Activated T-helper 9 cell treated with anti-CD3 and anti-CD28 coated beads, Interleukin-2, amount 50 U/mL, for 16 hours (primary cell): ENCODE measurements at regions not wholly inside any gene's neighbourhood (a gene's known extent, or its start where the extent isn't known, plus 50 kb on each side); places are given as distances from the start of the nearest gene placed in this dataset.
A peak's percentile ranks its signal among the peaks of the same experiment; 100 is the strongest.

Experiments used
- DNase-seq: peaks from one replicate; pipeline ENCODE4 v3.0.0-alpha.2; 2020; ENCODE audit warnings: low read depth

DNA sequence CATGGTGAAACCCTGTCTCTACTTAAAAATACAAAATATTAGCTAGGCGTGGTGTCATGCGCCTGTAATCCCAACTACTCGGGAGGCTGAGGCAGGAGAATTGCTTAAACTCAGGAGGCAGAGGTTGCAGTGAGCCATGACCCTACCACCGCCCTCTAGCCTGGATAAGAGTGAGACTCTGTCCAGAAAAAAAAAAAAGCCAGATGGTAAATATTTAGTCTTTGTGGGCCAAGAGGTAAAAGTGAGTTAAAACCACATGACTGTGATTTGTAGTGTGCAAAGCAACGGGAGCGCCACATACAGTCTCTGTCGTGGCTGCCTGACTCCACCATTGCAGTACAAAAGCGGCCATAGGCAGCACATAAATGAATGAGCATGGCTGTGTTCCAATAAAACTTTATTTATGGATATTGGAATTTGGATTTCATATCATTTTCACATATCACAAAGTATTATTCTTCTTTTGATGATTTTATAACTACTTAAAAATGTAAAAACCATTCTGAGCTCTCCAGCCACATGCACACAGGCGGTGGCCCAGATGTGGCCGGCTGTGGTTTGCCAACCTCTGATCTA lies 51.8 kb upstream of the CASZ1 start:
- no peak for DNase-seq

DNA sequence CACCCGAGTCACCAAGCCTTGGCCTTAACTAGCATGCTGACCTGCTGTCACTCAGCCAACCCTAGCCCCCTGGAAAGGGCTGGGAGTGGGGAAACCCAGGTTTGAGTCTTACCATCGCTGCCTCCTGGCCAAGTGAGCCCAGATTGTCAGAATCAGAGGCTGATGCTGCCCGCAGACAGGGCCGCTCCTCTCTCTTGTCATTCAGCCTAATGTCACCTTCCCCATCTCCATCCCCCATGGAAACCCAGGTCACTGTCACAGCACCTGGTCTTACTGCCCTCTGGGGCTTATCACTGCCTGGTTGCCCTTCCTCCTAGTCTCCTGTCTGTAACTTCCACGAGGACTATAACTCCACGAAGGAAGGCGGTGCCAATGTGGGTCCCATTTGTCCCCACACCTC lies 53.6 kb upstream of the CASZ1 start:
- DNase-seq, result no peak

DNA sequence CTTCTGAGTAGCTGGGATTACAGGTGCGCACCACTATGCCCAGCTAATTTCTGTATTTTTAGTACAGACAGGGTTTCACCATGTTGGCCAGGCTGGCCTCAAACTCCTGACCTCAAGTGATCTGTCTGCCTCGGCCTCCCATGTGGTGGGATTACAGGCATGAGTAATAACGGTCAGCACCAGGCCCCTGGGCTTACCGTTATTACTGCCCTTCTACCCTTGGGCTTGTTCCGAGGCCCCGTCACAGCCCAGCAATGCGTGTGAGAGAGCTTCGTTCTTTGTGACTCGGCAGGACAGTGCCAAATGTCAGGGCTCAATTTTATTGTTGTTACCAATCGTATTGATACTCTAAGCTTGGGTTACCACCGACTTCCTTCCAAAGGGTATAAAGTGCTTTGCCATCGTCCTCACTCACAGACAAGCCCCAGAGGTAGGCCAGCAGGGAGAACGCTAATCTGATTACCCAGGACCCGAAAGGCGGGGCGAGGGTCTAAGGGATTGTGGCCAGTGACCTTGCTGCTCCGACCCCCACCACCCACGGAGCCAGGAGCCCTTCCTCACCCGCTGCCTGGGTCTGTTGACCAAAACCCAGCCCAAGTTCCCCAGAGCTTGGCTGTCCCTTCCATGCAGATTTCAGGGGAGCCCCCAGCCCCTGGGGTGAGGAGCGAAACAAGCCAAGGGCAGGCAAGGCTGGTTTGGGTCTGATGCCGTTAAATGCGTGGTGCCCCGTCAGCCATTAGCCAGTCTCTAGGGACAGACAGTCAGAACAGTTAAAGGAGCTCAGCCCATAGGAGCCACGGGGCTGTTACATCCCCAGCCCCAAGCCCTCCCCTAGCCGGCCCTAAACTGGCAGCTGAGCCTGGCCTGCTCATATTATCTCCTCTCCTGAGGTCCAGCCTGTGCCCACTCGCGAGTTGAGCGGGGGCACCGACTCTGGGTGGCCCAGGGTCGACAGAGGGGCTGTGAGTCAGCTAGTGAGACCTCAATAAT lies 54.9 kb upstream of the CASZ1 start:
- no peak for DNase-seq

DNA sequence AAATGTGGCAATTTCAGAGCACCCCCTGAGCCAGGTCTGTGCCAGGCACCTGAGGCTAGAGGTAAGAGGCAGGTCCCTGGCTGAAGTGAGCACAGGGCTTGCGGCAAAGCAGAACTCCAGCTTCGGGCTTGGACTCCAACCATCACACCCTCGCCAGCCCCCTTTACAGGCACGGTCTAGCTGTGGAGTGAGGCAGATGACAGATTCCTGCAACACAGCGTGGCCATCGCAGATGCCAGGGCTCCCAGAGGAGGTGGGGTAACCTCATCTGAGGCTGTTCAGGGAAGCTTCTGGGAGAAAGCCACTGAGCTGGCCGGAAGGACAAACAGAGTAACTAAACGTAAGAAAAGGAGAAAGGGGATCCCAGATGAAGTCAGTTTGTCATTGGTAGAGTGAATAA lies 55.6 kb upstream of the CASZ1 start:
- no peak for DNase-seq

DNA sequence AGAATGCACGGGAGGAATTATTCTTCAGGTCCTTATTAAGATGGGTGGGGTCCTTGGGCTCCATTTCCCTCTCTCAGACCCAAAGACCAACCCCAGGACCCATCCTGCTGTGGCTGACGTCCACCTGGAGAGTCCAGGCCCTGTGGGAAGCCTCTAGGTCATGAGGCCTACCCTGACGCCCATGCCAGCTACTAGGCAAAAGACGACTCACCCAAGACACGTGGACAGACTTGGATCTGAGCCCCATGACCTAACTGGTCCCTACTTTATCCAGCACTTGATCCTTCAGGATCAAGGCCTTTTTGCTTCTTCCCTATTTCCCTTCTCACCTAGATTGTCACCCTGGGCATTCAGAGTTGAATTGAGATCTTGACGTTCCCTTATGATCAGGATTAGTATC lies 56.0 kb upstream of the CASZ1 start:
- no peak for DNase-seq

DNA sequence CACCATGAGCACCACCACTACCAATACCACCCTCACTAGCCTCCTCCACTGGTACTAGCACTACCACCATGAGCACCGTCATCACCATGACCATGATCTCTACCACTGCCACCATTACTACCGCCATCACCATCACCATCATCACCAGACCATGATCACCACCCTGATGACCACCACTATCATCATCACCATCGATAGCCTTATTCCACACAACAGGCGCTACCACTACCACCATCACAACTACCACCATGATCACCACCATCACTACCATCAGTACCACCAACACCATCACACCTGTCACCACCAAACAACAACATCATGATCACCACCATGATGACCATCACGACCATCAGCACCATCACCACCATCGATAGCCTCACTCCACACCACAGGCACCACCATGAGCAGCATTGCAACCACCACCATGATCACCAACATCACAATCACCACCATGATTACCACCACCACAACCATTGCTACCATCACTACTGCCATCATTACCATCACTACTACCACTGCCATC lies 56.6 kb upstream of the CASZ1 start:
- no peak for DNase-seq

DNA sequence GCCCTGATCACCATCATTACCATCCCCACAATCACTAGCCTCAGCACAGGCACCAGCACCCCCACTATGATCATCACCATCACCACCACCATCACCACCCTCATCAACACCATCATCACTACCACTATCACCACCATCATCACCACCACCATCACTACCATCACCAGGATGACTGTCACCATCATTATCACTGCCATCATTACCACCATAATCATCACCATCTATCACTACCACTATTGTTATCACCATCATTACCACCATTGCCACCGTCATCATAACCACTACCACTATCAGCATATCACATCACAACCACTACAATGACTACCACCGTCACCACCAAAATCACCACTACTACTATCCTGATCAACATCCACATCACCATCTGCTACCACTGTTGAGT lies 57.3 kb upstream of the CASZ1 start:
- DNase-seq, result no peak

DNA sequence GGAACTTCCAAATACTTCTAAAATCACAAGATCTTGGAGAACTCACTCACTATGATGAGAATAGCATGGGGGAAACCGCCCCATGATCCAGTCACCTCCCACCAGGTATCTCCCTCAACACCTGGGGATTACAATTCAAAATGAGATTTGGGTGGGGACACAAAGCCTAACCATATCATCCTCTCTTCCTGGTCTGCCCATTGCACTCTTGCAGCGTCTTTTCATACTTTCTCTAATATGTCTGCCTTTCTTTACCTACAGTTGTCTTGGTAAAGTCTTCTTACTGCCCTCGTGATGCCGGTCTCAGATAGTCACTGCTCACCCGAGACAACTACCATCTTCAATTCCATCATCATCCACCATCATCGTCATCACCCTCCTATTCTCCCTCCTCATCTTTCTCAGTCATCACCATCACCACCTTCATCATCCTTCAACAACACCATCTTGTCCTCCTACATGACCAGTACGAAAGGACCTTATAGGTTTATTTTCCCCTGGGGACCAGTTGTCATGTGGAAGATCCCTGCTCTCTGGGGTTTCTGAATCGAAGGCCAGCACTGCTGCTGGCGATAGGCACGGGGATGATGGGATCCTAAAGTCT lies 58.5 kb upstream of the CASZ1 start:
- DNase-seq, result no peak

DNA sequence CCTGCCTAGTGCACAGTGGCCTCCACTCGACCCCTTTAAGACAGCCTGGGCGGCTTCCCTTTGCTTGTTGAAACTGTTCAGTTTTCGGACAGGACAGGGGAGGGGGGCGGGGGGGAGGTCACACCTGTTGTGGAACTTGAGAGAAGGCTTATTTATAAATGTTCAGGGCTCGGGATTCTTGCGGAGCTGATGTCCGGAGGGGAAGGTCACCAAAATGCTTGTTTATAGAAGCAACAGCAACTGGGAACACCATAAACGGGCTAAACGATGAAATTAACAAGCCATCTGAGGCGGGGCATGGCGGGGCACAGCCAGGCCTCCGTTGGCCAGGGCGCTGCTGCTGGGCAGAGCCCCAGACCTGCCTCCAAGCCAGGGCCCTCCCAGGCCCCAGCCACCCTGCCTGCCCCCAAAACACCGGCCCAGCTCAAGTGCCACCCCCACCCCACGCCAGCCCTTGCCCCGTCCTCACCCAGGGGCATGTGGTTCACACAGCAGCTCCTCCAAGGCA lies 59.8 kb upstream of the CASZ1 start:
- DNase-seq, result no peak

DNA sequence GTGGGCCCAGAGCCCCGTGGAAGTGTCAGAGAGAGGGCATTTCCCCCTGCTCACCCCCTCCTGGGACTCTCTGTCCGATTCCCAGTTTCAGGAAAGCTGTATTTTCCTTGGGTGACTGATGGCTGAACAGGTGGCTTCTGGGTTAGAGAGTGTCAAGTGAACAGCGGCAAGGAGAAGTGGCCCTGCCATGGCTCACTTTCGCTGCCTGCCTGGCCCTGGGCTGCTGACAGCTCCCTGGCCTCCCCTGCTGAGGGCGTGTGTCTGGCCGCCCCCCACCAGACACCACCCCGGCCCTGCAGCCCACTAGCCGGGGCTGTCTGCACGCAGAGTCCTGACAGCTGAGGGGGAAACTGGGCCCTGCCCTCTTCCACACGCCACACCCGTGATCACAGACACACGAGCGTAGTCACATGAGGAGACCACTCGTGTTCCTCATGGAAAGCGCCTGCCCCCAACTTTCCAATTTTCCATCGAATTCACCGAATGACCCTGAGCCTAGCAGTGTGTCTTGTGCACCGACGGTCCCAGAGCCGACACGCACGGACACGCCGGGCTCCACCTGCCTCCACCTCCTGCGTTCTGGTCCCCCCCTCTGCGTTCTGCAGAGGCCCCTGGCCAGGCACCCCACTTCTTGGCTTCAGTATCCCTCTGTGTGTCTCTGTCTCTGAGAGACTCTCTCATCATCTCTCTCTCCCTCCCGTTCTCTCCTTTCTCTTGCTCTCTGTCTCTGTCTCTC lies 60.6 kb upstream of the CASZ1 start:
- no peak for DNase-seq

DNA sequence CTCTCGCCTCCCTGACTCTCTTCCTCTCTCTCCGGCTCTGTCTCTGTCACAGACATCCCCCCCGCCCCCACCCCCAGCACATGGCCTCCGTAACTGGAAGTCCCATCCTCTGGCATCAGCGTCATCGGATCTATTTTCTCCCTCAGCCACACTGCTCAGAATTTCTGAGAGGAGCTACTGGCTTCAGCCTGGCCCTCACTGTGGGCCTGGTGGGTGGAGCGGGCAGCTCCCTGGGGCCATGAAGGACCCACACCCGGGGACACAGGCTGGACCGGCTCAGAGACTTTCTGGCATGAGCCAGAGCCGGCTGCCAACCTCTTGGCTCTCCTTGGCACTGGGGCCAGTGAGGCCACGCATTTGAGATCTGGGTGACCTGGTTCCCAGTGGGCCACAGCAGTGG lies 61.2 kb upstream of the CASZ1 start:
- no peak for DNase-seq

DNA sequence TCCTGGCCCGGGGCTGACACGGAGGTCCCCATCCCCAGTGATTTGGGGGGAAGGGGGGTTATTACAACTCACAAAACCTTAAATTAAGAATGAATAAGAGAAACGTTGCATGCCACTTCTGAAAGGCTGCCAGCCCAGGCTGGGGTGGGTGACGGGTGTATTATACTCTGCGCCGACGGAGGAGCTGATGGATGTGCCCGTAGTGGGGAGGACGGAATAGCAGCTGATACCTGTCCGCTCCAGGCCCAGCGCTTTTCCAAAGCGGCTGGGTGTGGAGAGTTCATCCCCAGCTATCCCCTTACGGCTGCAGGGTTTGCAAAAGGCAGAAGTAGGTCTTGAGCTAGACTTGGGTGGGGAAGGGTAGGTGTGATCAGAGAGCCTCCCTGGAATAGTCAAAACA lies 63.8 kb upstream of the CASZ1 start:
- no peak for DNase-seq

DNA sequence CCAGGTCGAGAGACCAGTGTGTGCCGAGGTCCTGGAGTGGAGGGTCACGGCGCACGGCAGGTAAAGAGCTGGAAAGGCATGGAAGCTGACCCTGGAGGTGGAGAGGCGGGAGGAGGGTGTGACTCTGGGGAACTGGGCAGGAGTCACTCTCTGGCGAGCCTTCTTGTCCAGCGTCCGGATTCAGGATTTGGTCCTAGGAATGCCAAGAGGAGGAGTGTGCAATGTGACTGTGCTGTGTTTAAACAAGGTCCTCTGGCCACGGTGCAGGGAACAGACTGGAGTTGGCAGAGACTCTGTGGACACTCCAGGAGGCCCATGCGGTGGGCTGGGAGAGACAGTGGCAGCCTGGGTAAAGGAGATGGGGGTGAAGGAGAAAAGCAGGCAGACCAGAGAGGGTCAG lies 64.2 kb upstream of the CASZ1 start:
- no peak for DNase-seq

DNA sequence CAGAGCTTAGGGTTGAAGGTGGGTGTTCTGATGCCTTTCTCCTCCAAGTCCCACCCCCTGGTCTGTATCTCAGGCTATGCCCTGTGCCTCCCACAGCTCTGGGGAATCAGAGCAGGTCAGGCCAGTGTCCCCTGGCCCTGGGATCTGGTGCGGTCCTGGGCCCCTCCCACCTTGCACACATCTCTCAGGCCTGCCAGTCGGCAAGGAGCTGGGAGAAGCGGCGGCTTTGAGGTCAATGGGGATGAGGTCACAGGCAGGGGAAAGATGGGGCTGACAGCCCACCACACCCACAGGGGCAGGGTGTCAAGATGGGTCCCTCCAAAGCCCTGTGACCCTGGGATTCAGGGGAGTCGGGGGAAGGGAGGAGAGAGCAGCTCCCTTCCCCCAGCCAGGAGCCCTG lies 65.4 kb upstream of the CASZ1 start:
- no peak for DNase-seq

DNA sequence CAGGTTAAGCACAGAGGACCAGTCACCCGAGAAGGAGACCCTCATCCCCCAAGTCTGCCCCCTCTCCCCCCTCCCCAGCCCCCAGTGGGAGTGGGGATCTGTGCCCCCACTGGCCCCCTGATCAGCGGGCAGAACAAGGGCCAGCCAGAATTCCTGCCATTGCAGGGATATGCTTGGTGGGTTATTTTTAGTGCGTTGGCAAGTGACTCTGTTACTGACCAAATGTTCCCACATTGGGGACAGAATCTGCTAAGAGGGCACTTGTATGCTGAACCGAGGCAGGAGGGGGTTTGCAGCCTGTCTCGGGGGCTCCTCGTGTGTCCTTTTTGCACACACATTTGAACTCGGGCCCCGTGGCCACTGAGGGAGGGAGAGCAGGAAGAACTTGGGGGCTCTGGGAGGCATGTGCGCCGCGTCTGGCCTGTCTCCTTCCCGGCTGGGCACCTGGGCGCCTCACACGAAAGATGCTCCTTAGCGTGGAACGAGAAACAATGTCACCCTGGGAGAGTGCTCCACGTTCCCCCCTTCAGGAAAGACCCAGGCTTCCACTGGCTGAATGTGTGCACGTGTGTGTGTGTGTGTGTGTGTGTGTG lies 66.4 kb upstream of the CASZ1 start:
- no peak for DNase-seq

DNA sequence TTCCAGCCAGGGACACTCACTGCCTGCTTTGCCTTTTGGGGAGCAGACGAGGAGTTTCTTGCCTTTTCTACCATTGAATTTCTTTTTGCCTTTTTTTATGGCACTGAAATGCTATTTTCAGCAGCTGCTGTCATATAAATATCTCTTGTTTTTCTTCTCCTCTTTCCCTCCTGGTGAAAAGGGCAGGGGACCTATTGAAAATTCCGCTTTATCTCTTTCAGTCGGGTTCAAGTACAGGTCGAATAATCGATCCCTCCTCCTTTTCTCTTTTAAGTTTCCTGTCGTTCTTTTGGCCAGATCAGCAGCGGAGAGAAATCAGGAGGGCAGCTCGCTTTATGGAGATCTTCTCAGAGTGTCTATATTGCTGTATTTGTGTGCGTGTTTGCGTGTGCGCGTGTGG lies 67.4 kb upstream of the CASZ1 start:
- no peak for DNase-seq

DNA sequence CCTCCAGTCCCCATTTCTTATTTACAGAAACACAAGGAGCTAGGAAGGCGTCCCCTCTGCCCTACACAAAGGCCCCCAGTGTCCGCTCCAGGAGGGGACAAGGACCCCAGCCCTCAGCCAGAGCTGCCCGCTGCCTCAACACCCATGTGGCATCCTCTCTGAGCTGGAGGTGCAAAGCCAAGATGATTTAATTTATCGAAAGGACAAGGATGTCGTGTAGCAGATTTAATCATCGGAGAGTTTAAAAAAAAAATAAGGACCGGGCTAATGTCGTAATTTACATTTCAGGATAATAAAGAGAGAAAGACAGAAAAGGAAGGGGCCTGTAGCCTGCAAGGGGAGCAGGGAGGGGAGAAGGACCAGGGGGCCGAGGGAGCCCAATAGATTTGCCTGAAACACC lies 68.3 kb upstream of the CASZ1 start:
- DNase-seq, result no peak

DNA sequence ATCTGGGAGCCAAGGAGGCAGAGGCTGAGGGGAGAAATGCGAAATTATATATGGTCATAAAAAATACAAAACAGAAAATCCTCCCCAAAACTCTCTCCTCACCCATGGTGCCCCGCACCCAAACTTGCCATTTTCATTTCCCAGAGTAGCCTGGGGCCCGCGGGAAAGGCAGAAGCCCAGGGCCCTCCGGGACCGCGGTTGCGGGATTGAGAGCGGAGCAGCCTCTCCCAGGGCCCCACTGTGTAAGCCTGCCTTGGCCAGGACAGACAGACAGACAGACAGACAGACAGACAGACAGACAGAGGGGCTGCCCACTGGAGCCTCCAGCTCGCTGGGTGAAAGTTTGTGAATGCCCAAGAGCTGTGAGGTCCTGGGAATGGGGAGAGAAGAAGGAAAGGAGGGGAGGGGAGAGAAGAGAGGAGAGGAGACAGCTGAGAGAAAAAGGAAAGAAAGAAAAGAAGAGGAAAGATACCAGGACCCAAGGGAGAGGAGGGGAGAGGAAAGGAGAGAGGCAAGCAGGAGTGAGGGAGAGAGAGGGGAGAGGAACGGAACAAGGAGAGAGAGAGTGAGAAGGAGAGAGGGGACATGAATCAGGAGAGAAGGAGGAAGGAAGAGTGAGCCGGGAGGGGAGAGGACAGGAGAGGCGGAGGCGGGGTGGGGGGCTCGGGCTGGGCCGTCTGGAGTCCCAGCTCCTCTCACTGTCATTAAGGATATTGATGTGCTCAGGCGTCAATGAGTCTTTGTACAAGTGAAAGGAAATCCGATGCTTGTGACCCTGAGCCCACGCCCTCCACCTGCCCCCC lies 69.3 kb upstream of the CASZ1 start:
- no peak for DNase-seq

DNA sequence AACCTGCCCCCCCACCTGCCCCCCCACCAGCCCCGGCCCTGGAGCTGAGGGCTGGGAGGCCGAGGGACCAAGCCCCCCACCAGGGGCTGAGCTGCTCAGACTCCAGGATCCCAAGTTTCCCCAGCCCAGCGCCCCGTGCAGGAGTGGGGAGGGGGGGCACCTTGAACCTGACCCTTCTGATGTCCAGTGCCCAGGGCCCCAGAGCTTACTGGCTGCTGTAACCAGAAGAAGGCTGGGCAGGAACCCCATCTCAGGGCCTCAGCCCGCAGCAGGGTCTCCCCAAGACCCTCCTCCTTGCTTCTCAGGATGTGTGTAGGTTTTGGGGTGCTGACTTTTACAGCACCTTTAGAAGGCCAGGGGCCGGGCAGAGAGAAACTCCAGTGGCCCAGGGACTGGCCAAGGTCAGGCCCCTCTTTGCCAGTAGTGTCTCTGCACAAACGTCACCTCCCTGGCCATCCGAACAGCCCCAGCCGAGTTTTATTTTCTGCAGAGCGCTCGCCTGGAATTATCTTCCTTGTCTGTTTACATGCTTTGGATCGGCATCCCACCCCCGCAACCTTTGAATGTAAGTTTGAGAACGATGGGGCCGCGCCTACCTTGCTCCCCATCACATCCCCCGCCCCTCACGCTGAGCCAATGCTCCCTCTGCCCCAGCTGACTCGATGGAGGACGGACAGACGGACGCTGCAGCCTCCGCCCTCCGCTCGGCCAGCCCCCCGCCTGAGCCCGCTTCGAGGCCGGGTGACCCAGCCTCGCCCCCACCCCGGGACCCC lies 70.1 kb upstream of the CASZ1 start:
- DNase-seq, result peak; percentile 6

DNA sequence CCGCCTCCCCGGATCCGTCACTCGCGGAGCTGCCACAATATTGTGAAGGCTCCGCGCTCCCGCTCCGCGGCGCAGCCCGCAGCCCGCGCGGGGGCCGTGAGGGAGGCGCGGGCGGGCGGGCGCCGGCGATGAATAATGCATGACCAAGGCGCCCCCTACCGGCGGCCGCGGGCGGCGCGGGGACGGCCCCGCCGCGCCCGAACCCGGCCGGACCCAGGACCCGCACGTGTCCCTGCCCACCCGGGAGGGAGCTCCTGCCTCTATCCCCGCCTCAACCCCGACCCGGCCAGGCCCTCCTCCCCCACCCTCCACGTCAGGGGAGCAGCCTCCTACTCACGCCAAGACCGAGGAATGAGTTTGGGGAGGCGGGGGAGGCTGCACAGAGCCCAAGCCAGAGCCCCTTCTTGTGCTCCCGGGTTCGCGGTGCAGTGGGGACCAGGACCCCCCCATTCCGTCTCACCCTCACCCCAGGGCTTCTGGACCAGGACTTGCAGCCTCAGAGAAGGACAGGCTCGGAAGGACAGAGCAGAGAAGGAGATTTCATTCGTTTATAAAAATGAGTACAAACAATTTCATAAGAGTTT lies 70.8 kb upstream of the CASZ1 start:
- peak; percentile 52 for DNase-seq
